Tibial artery (tissue), 4 donors: ENCODE measurements at regions not wholly inside any gene's neighbourhood (a gene's known extent, or its start where the extent isn't known, plus 50 kb on each side); places are given as distances from the start of the nearest gene placed in this dataset.

Experiments used
- DNase-seq, 2 donors: peaks; one replicate each; pipeline ENCODE4 v3.0.0-alpha.2; 2019
- H3K27ac ChIP-seq, 2 donors: fragments of 200-600 bp; sonication (generic) in 1 of 2; 1 replicate in 1 of 2; 2 replicates in 1 of 2; pipeline ENCODE4 v1.5.1; 2018 to 2019; ENCODE audit warnings: mild to moderate bottlenecking in 1 of 2
- H3K27me3 ChIP-seq, 2 donors: fragments of 200-600 bp; sonication (generic) in 1 of 2; one replicate each; pipeline versions ENCODE4 v1.5.1 to v1.6.0; 2016 to 2019
- H3K36me3 ChIP-seq, 3 donors: fragments of 200-600 bp; sonication (generic) in 2 of 3; one replicate each; pipeline ENCODE4 v1.5.1; 2016 to 2019; ENCODE audit warnings: mild to moderate bottlenecking in 2 of 3
- H3K4me1 ChIP-seq, 4 donors: fragments of 200-600 bp; sonication (generic) in 2 of 4; 1 replicate in 3 of 4; 2 replicates in 1 of 4; pipeline ENCODE4 v1.5.1; 2016 to 2019
- H3K4me3 ChIP-seq, 2 donors: fragments of 200-600 bp; sonication (generic) in 1 of 2; 1 replicate in 1 of 2; 2 replicates in 1 of 2; pipeline ENCODE4 v1.5.1; 2018 to 2019; ENCODE audit warnings: mild to moderate bottlenecking in 2 of 2
- H3K9me3 ChIP-seq, 3 donors: fragments of 200-600 bp; sonication (generic) in 1 of 3; one replicate each; pipeline ENCODE4 v1.5.1; 2016 to 2019
- CTCF ChIP-seq, 2 experiments: fragments of 200-600 bp in 1 of 2; fragments of 450-650 bp in 1 of 2; IDR thresholded peaks; one replicate each; pipeline ENCODE4 v1.5.1; 2017 to 2019; ENCODE audit warnings: antibody characterized with exemption in 2 of 2, mild to moderate bottlenecking in 1 of 2, moderate library complexity in 1 of 2
- intact Hi-C: fragments of 100-400 bp; cut with DNase I; formaldehyde crosslinking; loops from one replicate; pipeline ENCODE4 v1.15.0; 2023; ENCODE audit warnings: low total_unique reads

- DNase-seq, result no peak
- peak overlapping the region in 1 of 2 donors; percentile 47 for H3K27ac ChIP-seq
- no peak overlapping the region for H3K4me3 ChIP-seq
- peaks cover 0 to 5% (median 0%) of the 10 kb centered on the region in 3 donors for H3K9me3 ChIP-seq
- peaks cover 0 to 60% (median 26%) of the 10 kb centered on the region in 4 donors for H3K4me1 ChIP-seq
- no peaks in the 10 kb centered on the region for H3K27me3 ChIP-seq
- no peaks in the 10 kb centered on the region for H3K36me3 ChIP-seq
- TF ChIP-seq CTCF (IDR thresholded peaks at IDR 0.05), result no peak
- intact Hi-C loops, result no loop called here
These were observed 84.8 kb downstream of the CLDN34 start for GRCh38 chrX:10051866-10052480.

GRCh38 chrX:10052906-10053625, 85.9 kb downstream of the CLDN34 start:
- Histone ChIP-seq H3K4me3 (no peak overlapping the region), H3K9me3 (peaks cover 0 to 5% (median 0%) of the 10 kb centered on the region in 3 donors), H3K4me1 (peaks cover 0 to 49% (median 26%) of the 10 kb centered on the region in 4 donors), H3K27ac (peak overlapping the region; percentile 33 to 47), H3K36me3 (no peaks in the 10 kb centered on the region), H3K27me3 (no peaks in the 10 kb centered on the region)
- no peak for TF ChIP-seq CTCF (IDR thresholded peaks at IDR 0.05)
- intact Hi-C loops, result no loop called here
- peak in 1 of 2 donors; percentile 25 for DNase-seq

- no peaks in the 10 kb centered on the region for H3K36me3 ChIP-seq
- DNase-seq, result no peak
- H3K27me3 ChIP-seq, result no peaks in the 10 kb centered on the region
- no peak overlapping the region for H3K27ac ChIP-seq
- intact Hi-C loops, result no loop called here
- peaks cover 0 to 5% (median 0%) of the 10 kb centered on the region in 3 donors for H3K9me3 ChIP-seq
- TF ChIP-seq CTCF (IDR thresholded peaks at IDR 0.05), result no peak
- no peak overlapping the region for H3K4me3 ChIP-seq
- peaks cover 0 to 38% (median 22%) of the 10 kb centered on the region in 4 donors for H3K4me1 ChIP-seq
These were observed 87.2 kb downstream of the CLDN34 start for GRCh38 chrX:10054396-10054795.

GRCh38 chrX:10055430-10055829, 88.3 kb downstream of the CLDN34 start:
- Histone ChIP-seq H3K27me3 (no peaks in the 10 kb centered on the region), H3K27ac (no peak overlapping the region), H3K4me3 (no peak overlapping the region), H3K4me1 (peaks cover 0 to 28% (median 14%) of the 10 kb centered on the region in 4 donors), H3K36me3 (no peaks in the 10 kb centered on the region), H3K9me3 (peaks cover 0 to 5% (median 0%) of the 10 kb centered on the region in 3 donors)
- intact Hi-C loops, result no loop called here
- no peak for TF ChIP-seq CTCF (IDR thresholded peaks at IDR 0.05)
- DNase-seq, result no peak

- no peaks in the 10 kb centered on the region for H3K9me3 ChIP-seq
- peaks cover 0 to 3% (median 2%) of the 10 kb centered on the region in 3 donors for H3K36me3 ChIP-seq
- intact Hi-C loops, result no loop called here
- H3K27ac ChIP-seq, result no peak overlapping the region
- no peaks in the 10 kb centered on the region for H3K4me1 ChIP-seq
- no peak for DNase-seq
- no peak overlapping the region for H3K4me3 ChIP-seq
- TF ChIP-seq CTCF (IDR thresholded peaks at IDR 0.05), result no peak
- H3K27me3 ChIP-seq, result no peaks in the 10 kb centered on the region
These were observed 94.4 kb upstream of the CLCN4 start for GRCh38 chrX:10062352-10062751.
